ENCODE measurements at regions not wholly inside any gene's neighbourhood (a gene's known extent, or its start where the extent isn't known, plus 50 kb on each side); places are given as distances from the start of the nearest gene placed in this dataset.

- DNase-seq (no peak), ATAC-seq (no peak)
- Histone ChIP-seq H3K9me3 (peaks cover 0 to 8% of the 10 kb centered on the region in 2 donors), H3K27ac (no peak overlapping the region), H3K4me3 (no peak overlapping the region), H3K36me3 (no peaks in the 10 kb centered on the region), H3K4me1 (no peaks in the 10 kb centered on the region), H3K27me3 (peaks cover 0 to 25% of the 10 kb centered on the region in 2 donors)
- no peak for TF ChIP-seq CTCF (IDR thresholded peaks at IDR 0.05)
- intact Hi-C loops (cut with DNase I), result no loop called here
Measured at GRCh38 chr16:86643671-86644070, 65.3 kb downstream of the FOXL1 start.

DNA sequence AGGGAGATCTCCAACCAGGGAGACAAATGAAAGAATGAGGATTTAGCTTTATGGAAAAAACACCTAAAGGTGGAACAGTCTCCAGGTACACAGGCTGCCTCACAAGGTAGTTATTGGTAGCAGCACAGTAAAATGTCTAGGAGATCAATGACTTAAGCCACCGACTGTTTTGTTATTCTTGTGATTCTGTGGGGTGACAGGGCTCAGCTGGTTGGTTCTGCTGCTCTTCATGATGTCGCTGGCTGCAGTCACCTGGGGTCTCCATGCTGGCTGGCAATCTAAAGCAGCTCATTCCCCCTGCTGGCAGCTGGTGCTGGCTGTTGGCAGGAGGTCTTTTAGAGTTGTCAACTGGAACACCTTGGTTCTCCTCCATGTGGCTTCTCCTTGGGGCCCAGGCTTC is 69.2 kb downstream of the FOXL1 start:
- DNase-seq (no peak), ATAC-seq (no peak)
- Histone ChIP-seq H3K27me3 (peaks cover 0 to 11% of the 10 kb centered on the region in 2 donors), H3K27ac (no peak overlapping the region), H3K36me3 (no peaks in the 10 kb centered on the region), H3K4me1 (no peaks in the 10 kb centered on the region), H3K4me3 (no peak overlapping the region), H3K9me3 (peaks cover 0 to 8% of the 10 kb centered on the region in 2 donors)
- intact Hi-C loops (cut with DNase I), result no loop called here
- TF ChIP-seq CTCF (IDR thresholded peaks at IDR 0.05), result no peak

DNA sequence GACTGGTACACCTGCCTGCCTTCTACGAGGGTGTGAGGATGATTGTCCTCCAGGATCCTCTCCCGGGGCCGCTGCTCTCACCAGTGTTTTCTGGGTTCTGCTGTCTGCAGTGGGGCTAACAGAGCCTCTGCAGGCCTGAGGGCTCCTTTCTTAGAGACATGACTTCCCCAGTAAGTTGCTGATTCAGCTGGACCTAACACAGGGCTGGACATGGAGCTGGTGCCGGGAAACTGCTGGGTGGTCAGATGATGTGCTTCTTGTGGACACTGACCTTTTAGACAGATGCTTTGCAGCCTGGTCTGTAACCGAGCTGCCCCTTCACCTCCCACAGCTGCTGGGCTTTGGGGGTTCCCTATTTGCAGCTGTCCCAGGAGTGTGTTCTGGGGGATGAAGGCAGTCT is 71.5 kb downstream of the FOXL1 start:
- no peak overlapping the region for H3K4me3 ChIP-seq
- DNase-seq, result no peak
- H3K4me1 ChIP-seq, result no peaks in the 10 kb centered on the region
- intact Hi-C loops (cut with DNase I), result no loop called here
- TF ChIP-seq CTCF (IDR thresholded peaks at IDR 0.05), result no peak
- no peaks in the 10 kb centered on the region for H3K36me3 ChIP-seq
- H3K27ac ChIP-seq, result no peak overlapping the region
- peaks cover 0 to 8% of the 10 kb centered on the region in 2 donors for H3K9me3 ChIP-seq
- H3K27me3 ChIP-seq, result peaks cover 0 to 29% of the 10 kb centered on the region in 2 donors
- ATAC-seq, result no peak

GRCh38 chr16:86651013-86651627 is 72.8 kb downstream of the FOXL1 start:
- no peak overlapping the region for H3K4me3 ChIP-seq
- peaks cover 0 to 8% of the 10 kb centered on the region in 2 donors for H3K9me3 ChIP-seq
- intact Hi-C loops (cut with DNase I), result no loop called here
- no peak for DNase-seq
- H3K27me3 ChIP-seq, result peaks cover 0 to 36% of the 10 kb centered on the region in 2 donors
- H3K27ac ChIP-seq, result no peak overlapping the region
- no peak for ATAC-seq
- TF ChIP-seq CTCF (IDR thresholded peaks at IDR 0.05), result no peak
- H3K4me1 ChIP-seq, result no peaks in the 10 kb centered on the region
- no peaks in the 10 kb centered on the region for H3K36me3 ChIP-seq

DNA sequence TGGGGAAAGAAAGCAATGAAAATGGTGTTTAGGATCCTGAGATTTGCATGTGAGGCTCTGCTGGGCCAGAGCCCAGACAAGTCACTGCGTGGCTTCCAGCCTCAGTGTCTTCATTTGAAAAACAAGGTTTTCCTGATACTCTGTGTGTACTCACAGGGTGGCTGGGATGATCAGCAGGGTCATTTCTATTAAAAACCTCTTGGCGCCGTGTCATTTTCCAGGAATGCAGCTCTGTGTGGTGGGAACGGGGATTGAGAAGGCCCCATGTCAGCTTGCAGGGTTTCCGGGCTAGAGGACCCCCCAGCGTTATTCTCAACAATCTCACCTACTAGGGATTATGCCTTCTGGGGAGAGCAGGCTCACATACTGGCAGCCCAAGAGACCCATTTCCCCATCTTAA is 73.5 kb downstream of the FOXL1 start:
- no peak for TF ChIP-seq CTCF (IDR thresholded peaks at IDR 0.05)
- Histone ChIP-seq H3K27me3 (peaks cover 0 to 33% of the 10 kb centered on the region in 2 donors), H3K4me1 (no peaks in the 10 kb centered on the region), H3K27ac (no peak overlapping the region), H3K9me3 (peaks cover 0 to 8% of the 10 kb centered on the region in 2 donors), H3K36me3 (no peaks in the 10 kb centered on the region), H3K4me3 (no peak overlapping the region)
- ATAC-seq (no peak), DNase-seq (no peak)
- intact Hi-C loops (cut with DNase I), result no loop called here
